Urinary bladder (tissue), 3 donors: ENCODE measurements at regions not wholly inside any gene's neighbourhood (a gene's known extent, or its start where the extent isn't known, plus 50 kb on each side); places are given as distances from the start of the nearest gene placed in this dataset.
"Not testable (repeated sequence)": the region's sequence is repeated elsewhere in the genome, so short reads cannot be mapped to it uniquely, and the experiment has no call there.

ENCODE experiments used
- DNase-seq: peaks from one replicate; pipeline ENCODE4 v3.0.0-alpha.2; 2015; ENCODE audit errors: extremely low spot score
- H3K27ac ChIP-seq: one replicate; pipeline ENCODE4 v1.5.1; 2013; ENCODE audit warnings: low read depth, mild to moderate bottlenecking, moderate library complexity
- H3K36me3 ChIP-seq: one replicate; pipeline ENCODE4 v1.6.1; 2013; ENCODE audit warnings: mild to moderate bottlenecking, moderate library complexity; ENCODE audit not compliant: insufficient read depth
- H3K4me1 ChIP-seq: one replicate; pipeline ENCODE4 v1.6.1; 2013; ENCODE audit warnings: mild to moderate bottlenecking, moderate library complexity; ENCODE audit not compliant: insufficient read depth
- H3K4me3 ChIP-seq: one replicate; pipeline ENCODE4 v1.5.1; 2013; ENCODE audit warnings: low read depth, low read length
- WGBS: extraction: QIAGEN DNeasy Blood & Tissue Kit; methylation state at CpG from one replicate; pipeline ENCODE4 v1.1.7; 2013; 5-methylcytosine and 5-hydroxymethylcytosine counted together
- donor health status: healthy with polysubstance abuse.
- donor health status: healthy.

- H3K4me3 ChIP-seq: no peak overlapping the region
- H3K27ac ChIP-seq: no peak overlapping the region
- no peaks in the 10 kb centered on the region for H3K4me1 ChIP-seq
- H3K36me3 ChIP-seq: no peaks in the 10 kb centered on the region
- no peak for DNase-seq
These were observed 93.9 kb upstream of the AMN1 start for GRCh38 chr12:31822761-31823160.

GRCh38 chr12:31821484-31821883 lies 92.7 kb upstream of the AMN1 start:
- WGBS: 95% methylated on average over 3 of the region's 3 CpGs
- Histone ChIP-seq H3K27ac (no peak overlapping the region), H3K36me3 (no peaks in the 10 kb centered on the region), H3K4me3 (no peak overlapping the region), H3K4me1 (no peaks in the 10 kb centered on the region)
- DNase-seq: no peak

- DNase-seq: no peak
- WGBS: 90% methylated on average over 7 of the region's 7 CpGs
- no peak overlapping the region for H3K27ac ChIP-seq
- H3K4me3 ChIP-seq: no peak overlapping the region
- no peaks in the 10 kb centered on the region for H3K4me1 ChIP-seq
- H3K36me3 ChIP-seq: no peaks in the 10 kb centered on the region
These were observed 92.0 kb upstream of the AMN1 start for GRCh38 chr12:31820832-31821231.

- H3K36me3 ChIP-seq: no peaks in the 10 kb centered on the region
- no peaks in the 10 kb centered on the region for H3K4me1 ChIP-seq
- WGBS: 74% methylated on average over 2 of the region's 2 CpGs
- no peak for DNase-seq
- H3K27ac ChIP-seq: no peak overlapping the region
- H3K4me3 ChIP-seq: no peak overlapping the region
These were observed 90.6 kb upstream of the AMN1 start for GRCh38 chr12:31819427-31819826.

GRCh38 chr12:31818623-31819268 lies 89.9 kb upstream of the AMN1 start:
- Histone ChIP-seq H3K4me3 (no peak overlapping the region), H3K4me1 (no peaks in the 10 kb centered on the region), H3K36me3 (no peaks in the 10 kb centered on the region), H3K27ac (no peak overlapping the region)
- 60% methylated on average over 2 of the region's 2 CpGs for WGBS
- DNase-seq: no peak

GRCh38 chr12:31817120-31817519 lies 88.3 kb upstream of the AMN1 start:
- WGBS: 71% methylated on average over 5 of the region's 5 CpGs
- H3K36me3 ChIP-seq: no peaks in the 10 kb centered on the region
- no peak for DNase-seq
- H3K4me3 ChIP-seq: no peak overlapping the region
- no peak overlapping the region for H3K27ac ChIP-seq
- no peaks in the 10 kb centered on the region for H3K4me1 ChIP-seq

GRCh38 chr12:31815096-31815495 lies 86.3 kb upstream of the AMN1 start:
- WGBS: 79% methylated on average over 1 of the region's 1 CpG
- Histone ChIP-seq H3K27ac (no peak overlapping the region), H3K4me3 (no peak overlapping the region), H3K4me1 (no peaks in the 10 kb centered on the region), H3K36me3 (no peaks in the 10 kb centered on the region)
- no peak for DNase-seq

- no peak for DNase-seq
- Histone ChIP-seq H3K4me3 (no peak overlapping the region), H3K27ac (no peak overlapping the region), H3K36me3 (no peaks in the 10 kb centered on the region), H3K4me1 (no peaks in the 10 kb centered on the region)
- WGBS: 35% methylated on average over 1 of the region's 1 CpG
These were observed 84.5 kb upstream of the AMN1 start for GRCh38 chr12:31813305-31813704.

GRCh38 chr12:31807773-31808097 lies 78.9 kb upstream of the AMN1 start:
- WGBS: 94% methylated on average over 1 of the region's 1 CpG
- Histone ChIP-seq H3K4me1 (no peaks in the 10 kb centered on the region), H3K36me3 (no peaks in the 10 kb centered on the region), H3K4me3 (no peak overlapping the region), H3K27ac (no peak overlapping the region)
- DNase-seq: no peak

- not testable (repeated sequence) for H3K36me3 ChIP-seq, H3K4me1 ChIP-seq, H3K4me3 ChIP-seq, DNase-seq, H3K27ac ChIP-seq
- WGBS: 84% methylated on average over 12 of the region's 12 CpGs
These were observed 78.4 kb upstream of the AMN1 start for GRCh38 chr12:31807081-31807772.

GRCh38 chr12:31805681-31806080 lies 76.9 kb upstream of the AMN1 start:
- H3K4me1 ChIP-seq, H3K4me3 ChIP-seq, DNase-seq, H3K27ac ChIP-seq, H3K36me3 ChIP-seq: not testable (repeated sequence)
- 93% methylated on average over 21 of the region's 24 CpGs for WGBS

- not testable (repeated sequence) for H3K4me3 ChIP-seq, H3K27ac ChIP-seq, H3K36me3 ChIP-seq, H3K4me1 ChIP-seq, DNase-seq
- WGBS: 39% methylated on average over 11 of the region's 15 CpGs
These were observed 75.9 kb upstream of the AMN1 start for GRCh38 chr12:31804707-31805106.

GRCh38 chr12:31804185-31804504 lies 75.3 kb upstream of the AMN1 start:
- no peak for DNase-seq
- no peak overlapping the region for H3K4me3 ChIP-seq
- no peaks in the 10 kb centered on the region for H3K36me3 ChIP-seq
- no peaks in the 10 kb centered on the region for H3K4me1 ChIP-seq
- WGBS: 58% methylated on average over 1 of the region's 1 CpG
- no peak overlapping the region for H3K27ac ChIP-seq

- Histone ChIP-seq H3K27ac (no peak overlapping the region), H3K4me3 (no peak overlapping the region), H3K36me3 (no peaks in the 10 kb centered on the region), H3K4me1 (no peaks in the 10 kb centered on the region)
- DNase-seq: no peak
- 94% methylated on average over 9 of the region's 9 CpGs for WGBS
These were observed 74.7 kb upstream of the AMN1 start for GRCh38 chr12:31803306-31804184.
